BE2C (cell line): ENCODE measurements at regions not wholly inside any gene's neighbourhood (a gene's known extent, or its start where the extent isn't known, plus 50 kb on each side); places are given as distances from the start of the nearest gene placed in this dataset.

ENCODE experiments used
- DNase-seq: peaks from one replicate; pipeline ENCODE4 v3.0.0-alpha.2; 2020
- H3K27me3 ChIP-seq: fragments of 250-450 bp; sonication (Bioruptor Pico); 2 replicates; pipeline ENCODE4 v1.5.1; 2020; ENCODE audit warnings: mild to moderate bottlenecking
- H3K36me3 ChIP-seq: fragments of 250-450 bp; sonication (Bioruptor Pico); 2 replicates; pipeline ENCODE4 v1.5.1; 2020; ENCODE audit warnings: mild to moderate bottlenecking
- H3K4me1 ChIP-seq: fragments of 250-450 bp; sonication (Bioruptor Pico); 2 replicates; pipeline ENCODE4 v1.5.1; 2020
- H3K4me3 ChIP-seq: 2 replicates; pipeline ENCODE4 v1.5.1; 2011; ENCODE audit warnings: low read depth, low read length
- H3K9me3 ChIP-seq: fragments of 250-450 bp; sonication (Bioruptor Pico); 2 replicates; pipeline ENCODE4 v1.5.1; 2020
- TF ChIP-seq, protein P1 (sequence below): IDR thresholded peaks from 2 replicates; pipeline ENCODE4 v1.5.1; 2012; ENCODE audit warnings: mild to moderate bottlenecking, low read depth, low read length

- Histone ChIP-seq H3K27me3 (no peaks in the 10 kb centered on the region), H3K4me1 (no peaks in the 10 kb centered on the region), H3K9me3 (no peaks in the 10 kb centered on the region), H3K4me3 (no peak overlapping the region), H3K36me3 (no peaks in the 10 kb centered on the region)
- TF ChIP-seq, protein P1, sequence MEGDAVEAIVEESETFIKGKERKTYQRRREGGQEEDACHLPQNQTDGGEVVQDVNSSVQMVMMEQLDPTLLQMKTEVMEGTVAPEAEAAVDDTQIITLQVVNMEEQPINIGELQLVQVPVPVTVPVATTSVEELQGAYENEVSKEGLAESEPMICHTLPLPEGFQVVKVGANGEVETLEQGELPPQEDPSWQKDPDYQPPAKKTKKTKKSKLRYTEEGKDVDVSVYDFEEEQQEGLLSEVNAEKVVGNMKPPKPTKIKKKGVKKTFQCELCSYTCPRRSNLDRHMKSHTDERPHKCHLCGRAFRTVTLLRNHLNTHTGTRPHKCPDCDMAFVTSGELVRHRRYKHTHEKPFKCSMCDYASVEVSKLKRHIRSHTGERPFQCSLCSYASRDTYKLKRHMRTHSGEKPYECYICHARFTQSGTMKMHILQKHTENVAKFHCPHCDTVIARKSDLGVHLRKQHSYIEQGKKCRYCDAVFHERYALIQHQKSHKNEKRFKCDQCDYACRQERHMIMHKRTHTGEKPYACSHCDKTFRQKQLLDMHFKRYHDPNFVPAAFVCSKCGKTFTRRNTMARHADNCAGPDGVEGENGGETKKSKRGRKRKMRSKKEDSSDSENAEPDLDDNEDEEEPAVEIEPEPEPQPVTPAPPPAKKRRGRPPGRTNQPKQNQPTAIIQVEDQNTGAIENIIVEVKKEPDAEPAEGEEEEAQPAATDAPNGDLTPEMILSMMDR, result no peak
- no peak for DNase-seq
These were observed 151.1 kb upstream of the PLN start for GRCh38 chr6:118396969-118397368.

DNA sequence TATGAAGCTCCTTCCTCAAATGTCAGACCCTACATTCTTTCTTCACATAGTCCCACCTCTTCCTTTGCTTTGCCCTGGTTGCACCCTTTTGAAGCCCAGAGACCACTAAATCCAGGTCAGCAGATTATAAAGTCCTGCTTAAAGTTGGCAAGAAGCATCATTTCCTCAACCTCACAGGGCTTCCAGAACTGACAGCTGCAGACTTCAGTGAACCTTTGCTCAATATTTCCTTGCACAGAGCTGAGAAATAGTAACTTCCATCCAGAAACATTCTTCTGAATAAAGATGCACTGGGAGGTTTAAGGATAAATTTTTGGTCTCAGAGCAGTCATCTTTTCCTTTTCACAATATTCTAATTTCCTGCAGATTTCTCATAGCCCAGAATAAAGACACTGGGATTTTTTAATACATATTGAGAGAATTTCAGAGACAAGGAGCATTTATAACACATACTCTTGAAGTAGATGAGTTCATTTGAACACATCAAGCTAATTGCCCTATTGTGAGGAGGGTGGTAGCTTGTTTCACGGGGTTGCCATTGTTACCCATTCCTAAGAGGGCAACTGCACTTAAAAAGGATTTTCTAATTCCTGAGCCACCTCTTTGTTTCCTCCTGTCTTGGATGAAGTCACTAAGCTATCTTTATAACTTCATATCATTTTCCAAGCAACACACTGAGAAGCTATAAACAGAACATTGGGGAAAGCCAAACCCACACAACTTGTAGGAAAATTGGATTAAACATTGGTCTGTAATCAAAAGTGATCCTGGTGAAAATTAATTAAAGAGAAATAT, 150.2 kb upstream of the PLN start:
- Histone ChIP-seq H3K4me1 (no peaks in the 10 kb centered on the region), H3K36me3 (no peaks in the 10 kb centered on the region), H3K4me3 (no peak overlapping the region), H3K9me3 (no peaks in the 10 kb centered on the region), H3K27me3 (no peaks in the 10 kb centered on the region)
- TF ChIP-seq, protein P1, result no peak
- no peak for DNase-seq

GRCh38 chr6:118400098-118400497, 148.0 kb upstream of the PLN start:
- TF ChIP-seq, protein P1, result no peak

GRCh38 chr6:118400582-118400981, 147.5 kb upstream of the PLN start:
- Histone ChIP-seq H3K4me1 (no peaks in the 10 kb centered on the region), H3K36me3 (no peaks in the 10 kb centered on the region), H3K4me3 (no peak overlapping the region), H3K27me3 (no peaks in the 10 kb centered on the region), H3K9me3 (no peaks in the 10 kb centered on the region)
- no peak for DNase-seq
- TF ChIP-seq, protein P1, result no peak

More at GRCh38 chr6:118400098-118400497, 148.0 kb upstream of the PLN start:
- Histone ChIP-seq H3K4me1 (no peaks in the 10 kb centered on the region), H3K4me3 (no peak overlapping the region), H3K27me3 (no peaks in the 10 kb centered on the region), H3K36me3 (no peaks in the 10 kb centered on the region), H3K9me3 (no peaks in the 10 kb centered on the region)
- DNase-seq, result no peak

DNA sequence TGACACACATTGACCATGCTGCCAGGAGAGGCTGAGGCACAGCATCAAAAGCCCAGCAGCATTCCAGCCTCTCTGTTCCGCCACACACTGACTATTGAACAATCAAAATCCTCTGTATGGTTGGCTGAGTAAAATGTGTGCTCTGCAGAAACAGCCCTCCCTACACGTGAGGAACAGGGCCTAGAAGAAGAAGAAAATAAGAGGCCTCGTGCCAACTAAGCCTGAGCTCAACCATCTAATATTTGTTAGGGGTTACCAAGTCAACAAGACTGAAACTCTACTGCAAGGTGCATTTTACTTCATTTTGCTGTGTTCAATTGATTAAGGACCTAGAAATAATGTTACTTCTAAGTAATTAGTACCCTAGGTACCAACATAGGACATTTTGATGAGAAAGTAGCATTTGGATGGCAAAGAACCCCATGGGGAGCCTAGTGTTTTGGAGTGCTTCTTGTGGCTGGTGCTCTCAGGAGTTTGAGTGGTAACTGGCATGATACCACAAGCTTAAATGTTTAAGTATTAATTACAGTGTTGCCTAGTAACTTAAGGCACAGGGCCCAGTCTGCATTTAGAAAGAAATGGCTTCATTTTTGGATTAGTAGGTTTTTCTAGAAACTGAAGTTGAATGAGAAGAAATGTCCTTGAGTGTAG, 146.6 kb upstream of the PLN start:
- no peaks in the 10 kb centered on the region for H3K27me3 ChIP-seq
- H3K4me1 ChIP-seq, result no peaks in the 10 kb centered on the region
- no peaks in the 10 kb centered on the region for H3K36me3 ChIP-seq
- DNase-seq, result no peak
- H3K9me3 ChIP-seq, result no peaks in the 10 kb centered on the region
- H3K4me3 ChIP-seq, result no peak overlapping the region
- TF ChIP-seq, protein P1, result no peak

- Histone ChIP-seq H3K9me3 (no peaks in the 10 kb centered on the region), H3K4me3 (no peak overlapping the region), H3K36me3 (no peaks in the 10 kb centered on the region), H3K4me1 (no peaks in the 10 kb centered on the region), H3K27me3 (no peaks in the 10 kb centered on the region)
- TF ChIP-seq, protein P1, result no peak
- DNase-seq, result no peak
These were observed 145.1 kb upstream of the PLN start for GRCh38 chr6:118403036-118403435.
